OCI-LY7 (cell line): ENCODE measurements at regions not wholly inside any gene's neighbourhood (a gene's known extent, or its start where the extent isn't known, plus 50 kb on each side); places are given as distances from the start of the nearest gene placed in this dataset.

Experiments used
- BruUV-seq: library from RNA; stranded (reverse); fragments of 400-500 nt; replicated peaks from 2 replicates; lab custom pipeline; 2021; lab: Mats Ljungman, UMichigan
- CTCF ChIA-PET: fragments of 300-600 bp; sonication (Branson Sonifier 250); formaldehyde crosslinking; loops from one replicate; lab custom pipeline; 2022; ENCODE audit warnings: antibody characterized with exemption; ENCODE audit not compliant: unreplicated experiment; lab: Charles Lee
- POLR2A ChIA-PET: fragments of 300-600 bp; sonication (Branson Sonifier 250); formaldehyde crosslinking; loops from one replicate; lab custom pipeline; 2022; ENCODE audit warnings: antibody characterized with exemption; lab: Charles Lee
- DNase-seq: peaks from one replicate; pipeline ENCODE4 v3.0.0-alpha.2; 2015; ENCODE audit warnings: low spot score
- H2AFZ ChIP-seq: fragments of 200-600 bp; sonication (generic), shearing (Covaris generic); 2 replicates; pipeline ENCODE4 v1.6.1; 2014; ENCODE audit warnings: mild to moderate bottlenecking, antibody characterized with exemption, low read length, moderate library complexity
- H3K27ac ChIP-seq: fragments of 200-600 bp; sonication (generic); 2 replicates; pipeline ENCODE4 v1.5.1; 2014; ENCODE audit warnings: mixed run types, low read depth, mild to moderate bottlenecking, moderate library complexity, low read length, inconsistent platforms; ENCODE audit not compliant: poor library complexity, severe bottlenecking
- H3K36me3 ChIP-seq: fragments of 200-600 bp; sonication (generic); 2 replicates; pipeline ENCODE4 v1.6.1; 2014; ENCODE audit warnings: mild to moderate bottlenecking, antibody characterized with exemption, low read length, moderate library complexity, mixed read lengths; ENCODE audit not compliant: insufficient read depth
- H3K4me1 ChIP-seq: fragments of 200-600 bp; sonication (generic); 2 replicates; pipeline ENCODE4 v1.5.1; 2014; ENCODE audit warnings: mild to moderate bottlenecking, low read length; ENCODE audit not compliant: insufficient read depth, poor library complexity, severe bottlenecking
- H3K4me2 ChIP-seq: fragments of 200-600 bp; sonication (generic); 2 replicates; pipeline ENCODE4 v1.6.1; 2014; ENCODE audit warnings: mild to moderate bottlenecking, low read length
- H3K4me3 ChIP-seq: fragments of 200-600 bp; sonication (generic); 2 replicates; pipeline ENCODE4 v1.5.1; 2014; ENCODE audit warnings: mild to moderate bottlenecking, low read depth, low read length; ENCODE audit not compliant: poor library complexity, severe bottlenecking
- H3K79me2 ChIP-seq: fragments of 200-600 bp; sonication (generic); 2 replicates; pipeline ENCODE4 v1.6.1; 2016; ENCODE audit warnings: low read depth, mild to moderate bottlenecking, low read length, moderate library complexity, mixed read lengths; ENCODE audit not compliant: insufficient read depth
- H3K9me2 ChIP-seq: fragments of 200-600 bp; sonication (generic); 2 replicates; pipeline ENCODE4 v1.6.1; 2016; ENCODE audit warnings: mild to moderate bottlenecking, low read length, mixed read lengths; ENCODE audit not compliant: insufficient read depth
- H3K9me3 ChIP-seq: fragments of 200-600 bp; sonication (generic); 2 replicates; pipeline ENCODE4 v1.6.1; 2014; ENCODE audit warnings: mild to moderate bottlenecking, mixed run types, low read length, mixed read lengths
- H4K20me1 ChIP-seq: fragments of 200-600 bp; sonication (generic); 2 replicates; pipeline ENCODE4 v1.6.1; 2014; ENCODE audit warnings: mild to moderate bottlenecking, antibody characterized with exemption, low read length, moderate library complexity, mixed read lengths; ENCODE audit not compliant: insufficient read depth
- EZH2phosphoT487 ChIP-seq: fragments of 200-600 bp; sonication (generic); IDR thresholded peaks from 2 replicates; pipeline ENCODE4 v1.6.1; 2018; ENCODE audit warnings: low read depth, borderline replicate concordance, mild to moderate bottlenecking, mixed run types, antibody characterized with exemption, low read length, moderate library complexity, mixed read lengths
- intact Hi-C: fragments of 100-400 bp; cut with micrococcal nuclease; formaldehyde crosslinking; loops from one replicate; pipeline ENCODE4 v1.10.0; 2022; ENCODE audit not compliant: unreplicated experiment
- TF ChIP-seq, protein P1 (sequence below): fragments of 200-600 bp; sonication (generic); conservative IDR thresholded peaks from 2 replicates; pipeline ENCODE4 v1.5.1; 2014; ENCODE audit warnings: mild to moderate bottlenecking, antibody characterized with exemption, low read length, moderate library complexity, mixed read lengths

DNA sequence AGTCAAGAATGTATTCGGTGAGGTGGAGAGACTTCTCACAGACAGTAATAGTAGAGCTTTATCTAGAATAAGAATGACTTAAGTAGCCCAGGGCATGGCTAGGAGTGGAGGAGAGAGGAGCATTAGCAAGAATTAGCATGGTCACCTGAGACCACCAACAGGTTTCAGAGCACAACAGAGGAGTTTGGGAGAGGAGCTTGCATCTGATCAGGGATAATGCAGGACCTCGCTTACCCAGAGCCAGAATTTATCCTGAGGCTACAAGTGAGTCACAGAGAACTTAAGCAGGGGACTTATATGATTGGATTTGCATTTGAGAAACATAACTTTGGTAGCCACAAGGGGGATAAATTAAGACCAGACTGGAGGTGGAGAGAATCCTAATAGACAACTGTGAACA lies 102.1 kb upstream of the FNDC3A start:
- Histone ChIP-seq H3K4me2 (no peak overlapping the region), H3K79me2 (no peaks in the 10 kb centered on the region), H3K9me3 (no peaks in the 10 kb centered on the region), H2AFZ (no peak overlapping the region), H3K36me3 (no peaks in the 10 kb centered on the region), H4K20me1 (no peaks in the 10 kb centered on the region), H3K9me2 (no peaks in the 10 kb centered on the region), H3K4me1 (no peaks in the 10 kb centered on the region), H3K27ac (no peak overlapping the region), H3K4me3 (no peak overlapping the region)
- intact Hi-C loops = no loop called here
- ChIA-PET CTCF (no interaction called here), POLR2A (interaction anchor here (0.9 kb wide), 1 partner anchor 12 kb away, joined by 4 read pairs; no protein-coding TSS in a partner anchor)
- TF ChIP-seq, protein P1, sequence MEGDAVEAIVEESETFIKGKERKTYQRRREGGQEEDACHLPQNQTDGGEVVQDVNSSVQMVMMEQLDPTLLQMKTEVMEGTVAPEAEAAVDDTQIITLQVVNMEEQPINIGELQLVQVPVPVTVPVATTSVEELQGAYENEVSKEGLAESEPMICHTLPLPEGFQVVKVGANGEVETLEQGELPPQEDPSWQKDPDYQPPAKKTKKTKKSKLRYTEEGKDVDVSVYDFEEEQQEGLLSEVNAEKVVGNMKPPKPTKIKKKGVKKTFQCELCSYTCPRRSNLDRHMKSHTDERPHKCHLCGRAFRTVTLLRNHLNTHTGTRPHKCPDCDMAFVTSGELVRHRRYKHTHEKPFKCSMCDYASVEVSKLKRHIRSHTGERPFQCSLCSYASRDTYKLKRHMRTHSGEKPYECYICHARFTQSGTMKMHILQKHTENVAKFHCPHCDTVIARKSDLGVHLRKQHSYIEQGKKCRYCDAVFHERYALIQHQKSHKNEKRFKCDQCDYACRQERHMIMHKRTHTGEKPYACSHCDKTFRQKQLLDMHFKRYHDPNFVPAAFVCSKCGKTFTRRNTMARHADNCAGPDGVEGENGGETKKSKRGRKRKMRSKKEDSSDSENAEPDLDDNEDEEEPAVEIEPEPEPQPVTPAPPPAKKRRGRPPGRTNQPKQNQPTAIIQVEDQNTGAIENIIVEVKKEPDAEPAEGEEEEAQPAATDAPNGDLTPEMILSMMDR = no peak
- no peak for TF ChIP-seq EZH2phosphoT487
- DNase-seq = no peak
- BruUV-seq = no TSS peak

DNA sequence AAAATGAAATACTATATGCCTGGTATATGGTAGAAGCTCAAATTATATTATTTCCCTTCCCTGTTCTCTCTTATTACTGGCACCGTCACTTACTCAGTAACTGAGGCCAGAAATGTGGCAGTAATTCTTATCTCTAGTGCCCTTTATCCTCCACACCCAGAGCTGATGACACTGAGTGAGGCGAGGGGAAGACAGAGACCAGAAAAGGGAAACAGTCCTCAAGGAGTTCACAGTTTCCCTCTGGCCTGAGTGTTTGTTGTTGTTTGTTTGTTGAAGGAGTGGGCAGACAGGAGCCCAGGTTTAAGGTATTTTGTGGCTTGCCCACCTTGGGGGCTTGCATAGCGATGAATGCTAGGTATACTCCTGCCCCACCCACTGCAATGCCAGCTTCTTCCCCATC lies 101.5 kb upstream of the FNDC3A start:
- no TSS peak for BruUV-seq
- Histone ChIP-seq H3K9me2 (no peaks in the 10 kb centered on the region), H3K36me3 (no peaks in the 10 kb centered on the region), H3K4me3 (no peak overlapping the region), H3K4me1 (no peaks in the 10 kb centered on the region), H3K27ac (no peak overlapping the region), H4K20me1 (no peaks in the 10 kb centered on the region), H3K79me2 (no peaks in the 10 kb centered on the region), H3K4me2 (no peak overlapping the region), H3K9me3 (no peaks in the 10 kb centered on the region), H2AFZ (no peak overlapping the region)
- intact Hi-C loops = no loop called here
- no peak for DNase-seq
- no peak for TF ChIP-seq EZH2phosphoT487
- TF ChIP-seq, protein P1 = no peak
- ChIA-PET CTCF (no interaction called here), POLR2A (interaction anchor here (0.6 kb wide), 1 partner anchor 11 kb away, joined by 3 read pairs; no protein-coding TSS in a partner anchor)

DNA sequence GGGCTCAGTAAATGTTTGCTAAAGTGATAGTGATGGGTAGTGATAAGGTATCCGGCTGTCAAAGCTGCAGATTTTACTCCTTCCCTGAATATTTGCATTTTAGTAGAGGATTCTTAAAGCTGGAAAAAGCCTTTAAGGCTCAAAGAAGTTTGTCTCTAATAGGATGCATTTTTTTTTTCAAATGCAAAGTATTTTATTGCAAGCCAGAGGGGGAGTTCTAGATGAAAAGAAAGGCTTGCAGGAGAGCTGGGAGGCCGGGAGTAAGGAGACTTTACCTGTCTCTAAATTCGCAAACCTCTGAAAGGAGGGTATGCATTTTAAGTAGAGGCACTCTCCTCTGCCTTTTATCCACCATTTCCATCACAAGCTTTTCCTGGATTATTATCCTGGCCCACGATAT lies 100.7 kb upstream of the FNDC3A start:
- no TSS peak for BruUV-seq
- Histone ChIP-seq H3K4me3 (no peak overlapping the region), H3K9me2 (no peaks in the 10 kb centered on the region), H3K4me2 (no peak overlapping the region), H3K79me2 (no peaks in the 10 kb centered on the region), H3K27ac (no peak overlapping the region), H2AFZ (no peak overlapping the region), H3K9me3 (no peaks in the 10 kb centered on the region), H4K20me1 (no peaks in the 10 kb centered on the region), H3K36me3 (no peaks in the 10 kb centered on the region), H3K4me1 (no peaks in the 10 kb centered on the region)
- ChIA-PET POLR2A (interaction anchor here (0.5 to 0.6 kb wide), 2 partner anchors 16 to 222 kb away, joined by 3 to 5 read pairs; no protein-coding TSS in a partner anchor), CTCF (no interaction called here)
- intact Hi-C loops = no loop called here
- DNase-seq = no peak
- TF ChIP-seq EZH2phosphoT487 = no peak
- TF ChIP-seq, protein P1 = no peak
